ENCODE measurements at regions not wholly inside any gene's neighbourhood (a gene's known extent, or its start where the extent isn't known, plus 50 kb on each side); places are given as distances from the start of the nearest gene placed in this dataset.

DNA sequence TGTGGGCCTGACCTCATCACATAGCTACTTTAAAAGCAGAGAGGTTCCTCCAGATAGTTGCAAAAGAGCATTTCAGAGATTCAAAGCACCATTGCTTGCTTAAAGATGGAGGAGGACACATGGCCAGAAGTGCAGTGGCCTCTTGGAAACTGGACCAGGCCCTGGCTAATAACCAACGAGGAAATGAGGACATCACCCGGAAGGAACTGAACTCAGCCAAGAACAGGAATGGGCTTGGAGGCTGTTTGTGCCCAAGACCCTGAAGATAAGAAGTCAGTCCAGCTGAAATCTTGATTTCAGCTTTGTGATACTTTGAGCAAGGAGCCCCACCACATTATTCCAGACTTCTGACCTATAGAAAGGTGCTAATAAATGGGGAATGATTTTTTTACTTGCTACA lies 437.0 kb downstream of the PTPRC start:
- no peak overlapping the region for H3K27ac Mint-ChIP-seq
- H3K4me3 Mint-ChIP-seq: no peak overlapping the region
- intact Hi-C loops (cut with micrococcal nuclease): no loop called here
- no peaks in the 10 kb centered on the region for H3K9me3 ChIP-seq (ENCODE audit: control insufficient read depth in 1 of 2, low read length in 2 of 2)
- H3K27ac ChIP-seq (ENCODE audit: low read depth, low read length): no peak overlapping the region
- ChIA-PET POLR2A (ENCODE audit: partially characterized antibody) (no interaction called here), CTCF (ENCODE audit: partially characterized antibody) (no interaction called here)
- no peak overlapping the region for H3K4me3 ChIP-seq (ENCODE audit: low read length in 2 of 2)
- no peaks in the 10 kb centered on the region for H3K9me3 Mint-ChIP-seq
- H3K36me3 Mint-ChIP-seq: no peaks in the 10 kb centered on the region
- no peaks in the 10 kb centered on the region for H3K27me3 ChIP-seq (ENCODE audit: insufficient read depth, low read length)
- H3K27me3 Mint-ChIP-seq: peaks cover 0 to 2% of the 10 kb centered on the region in 2 donors
- no peak for DNase-seq
- H3K4me1 ChIP-seq (ENCODE audit: insufficient read depth, low read length): no peaks in the 10 kb centered on the region
- peaks cover 0 to 1% (median 0%) of the 10 kb centered on the region in 4 donors for H3K4me1 Mint-ChIP-seq
- H3K36me3 ChIP-seq (ENCODE audit: insufficient read depth, low read length): no peaks in the 10 kb centered on the region

DNA sequence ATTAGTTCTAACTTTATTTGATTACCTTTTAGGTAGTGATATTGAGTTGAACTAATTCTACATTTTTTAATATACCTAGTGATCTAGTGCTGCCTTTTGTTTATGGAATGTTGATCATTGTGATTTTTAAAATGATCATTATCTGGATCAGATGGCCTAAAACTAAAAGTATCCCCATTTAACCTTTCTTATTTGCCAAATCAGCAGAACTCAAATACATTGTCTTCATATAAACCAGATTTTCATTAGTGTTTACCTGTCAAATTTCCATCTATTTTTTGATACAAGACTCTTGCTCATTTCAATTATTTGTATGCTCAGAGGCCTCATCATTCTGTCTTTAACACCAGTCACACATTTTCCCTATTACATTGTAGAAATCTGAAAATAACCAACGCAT lies 441.2 kb downstream of the PTPRC start:
- H3K27ac Mint-ChIP-seq: no peak overlapping the region
- Histone ChIP-seq H3K9me3 (ENCODE audit: control insufficient read depth in 1 of 2, low read length in 2 of 2) (no peaks in the 10 kb centered on the region), H3K27me3 (ENCODE audit: insufficient read depth, low read length) (no peaks in the 10 kb centered on the region), H3K36me3 (ENCODE audit: insufficient read depth, low read length) (no peaks in the 10 kb centered on the region), H3K27ac (ENCODE audit: low read depth, low read length) (no peak overlapping the region), H3K4me1 (ENCODE audit: insufficient read depth, low read length) (no peaks in the 10 kb centered on the region), H3K4me3 (ENCODE audit: low read length in 2 of 2) (no peak overlapping the region)
- intact Hi-C loops (cut with micrococcal nuclease): no loop called here
- no peak overlapping the region for H3K4me3 Mint-ChIP-seq
- no peaks in the 10 kb centered on the region for H3K9me3 Mint-ChIP-seq
- ChIA-PET POLR2A (ENCODE audit: partially characterized antibody) (no interaction called here), CTCF (ENCODE audit: partially characterized antibody) (no interaction called here)
- H3K27me3 Mint-ChIP-seq: no peaks in the 10 kb centered on the region
- H3K4me1 Mint-ChIP-seq: peaks cover 0 to 1% (median 0%) of the 10 kb centered on the region in 4 donors
- no peaks in the 10 kb centered on the region for H3K36me3 Mint-ChIP-seq
- DNase-seq: no peak

DNA sequence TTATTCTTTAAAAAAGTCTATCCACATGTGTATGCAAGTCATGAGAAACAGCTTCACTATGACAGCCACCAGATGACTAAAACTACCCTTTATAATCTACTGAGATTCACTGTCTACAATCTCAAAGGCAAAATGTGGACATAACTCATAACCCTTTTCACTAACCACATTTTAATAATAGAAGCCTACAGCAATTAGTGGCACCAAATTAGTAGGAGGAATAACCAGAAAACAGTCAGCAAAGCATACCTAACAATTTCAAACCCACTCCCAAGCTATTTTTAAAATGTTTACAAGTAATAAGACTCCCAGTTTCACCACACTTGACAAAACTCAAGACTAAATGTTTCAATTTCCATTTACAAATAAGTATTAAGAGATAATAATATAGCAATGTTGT lies 442.9 kb downstream of the PTPRC start:
- H3K27me3 ChIP-seq (ENCODE audit: insufficient read depth, low read length): no peaks in the 10 kb centered on the region
- Mint-ChIP-seq H3K4me1 (peaks cover 0 to 3% (median 0%) of the 10 kb centered on the region in 4 donors), H3K36me3 (no peaks in the 10 kb centered on the region), H3K4me3 (no peak overlapping the region), H3K27me3 (no peaks in the 10 kb centered on the region), H3K27ac (no peak overlapping the region), H3K9me3 (no peaks in the 10 kb centered on the region)
- intact Hi-C loops (cut with micrococcal nuclease): no loop called here
- no peak overlapping the region for H3K27ac ChIP-seq (ENCODE audit: low read depth, low read length)
- DNase-seq: no peak
- H3K4me3 ChIP-seq (ENCODE audit: low read length in 2 of 2): no peak overlapping the region
- no peaks in the 10 kb centered on the region for H3K36me3 ChIP-seq (ENCODE audit: insufficient read depth, low read length)
- no peaks in the 10 kb centered on the region for H3K9me3 ChIP-seq (ENCODE audit: control insufficient read depth in 1 of 2, low read length in 2 of 2)
- CTCF ChIA-PET (ENCODE audit: partially characterized antibody): interaction anchor here (1.2 kb wide), 1 partner anchor 32 kb away, joined by 4 read pairs; no protein-coding TSS in a partner anchor
- POLR2A ChIA-PET (ENCODE audit: partially characterized antibody): no interaction called here
- H3K4me1 ChIP-seq (ENCODE audit: insufficient read depth, low read length): no peaks in the 10 kb centered on the region

DNA sequence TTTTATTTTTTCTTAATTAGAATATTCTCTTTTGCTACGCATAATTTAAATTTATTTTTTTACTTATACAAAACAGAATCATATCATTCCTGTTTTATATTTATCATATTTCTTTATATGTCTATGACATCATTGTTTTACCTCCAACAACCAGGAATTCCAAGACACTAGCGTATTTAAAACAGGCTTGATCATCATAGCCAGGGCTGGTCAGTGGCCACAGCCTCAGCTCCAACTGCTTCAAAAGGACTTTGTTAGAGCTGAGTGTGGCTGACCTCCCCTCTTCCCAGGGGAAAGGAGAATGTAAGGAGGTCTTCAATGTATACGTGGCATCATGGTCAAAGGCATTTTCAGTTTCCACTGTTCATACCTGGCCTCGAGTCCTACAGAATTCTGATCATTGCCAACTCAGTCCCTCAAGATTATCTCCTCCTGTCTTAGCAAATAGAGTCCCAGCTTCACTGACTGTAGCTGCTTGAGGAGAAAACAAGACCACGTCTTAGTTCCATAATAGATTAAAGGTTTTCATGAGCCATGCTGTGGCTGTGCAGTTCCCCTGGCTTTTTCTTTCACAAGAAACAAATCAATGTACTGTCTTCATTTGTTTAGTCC lies 444.0 kb downstream of the PTPRC start:
- no peak overlapping the region for H3K4me3 Mint-ChIP-seq
- H3K36me3 ChIP-seq (ENCODE audit: insufficient read depth, low read length): no peaks in the 10 kb centered on the region
- no peaks in the 10 kb centered on the region for H3K9me3 ChIP-seq (ENCODE audit: control insufficient read depth in 1 of 2, low read length in 2 of 2)
- ChIA-PET CTCF (ENCODE audit: partially characterized antibody) (no interaction called here), POLR2A (ENCODE audit: partially characterized antibody) (no interaction called here)
- H3K4me3 ChIP-seq (ENCODE audit: low read length in 2 of 2): no peak overlapping the region
- no peaks in the 10 kb centered on the region for H3K27me3 Mint-ChIP-seq
- H3K27me3 ChIP-seq (ENCODE audit: insufficient read depth, low read length): no peaks in the 10 kb centered on the region
- no peak overlapping the region for H3K27ac ChIP-seq (ENCODE audit: low read depth, low read length)
- no peaks in the 10 kb centered on the region for H3K9me3 Mint-ChIP-seq
- intact Hi-C loops (cut with micrococcal nuclease): no loop called here
- H3K27ac Mint-ChIP-seq: no peak overlapping the region
- H3K4me1 ChIP-seq (ENCODE audit: insufficient read depth, low read length): no peaks in the 10 kb centered on the region
- no peaks in the 10 kb centered on the region for H3K36me3 Mint-ChIP-seq
- no peak for DNase-seq
- peaks cover 0 to 3% (median under 1%) of the 10 kb centered on the region in 4 donors for H3K4me1 Mint-ChIP-seq

- H3K27ac ChIP-seq (ENCODE audit: low read depth, low read length): no peak overlapping the region
- ChIA-PET POLR2A (ENCODE audit: partially characterized antibody) (no interaction called here), CTCF (ENCODE audit: partially characterized antibody) (no interaction called here)
- intact Hi-C loops (cut with micrococcal nuclease): no loop called here
- H3K27ac Mint-ChIP-seq: no peak overlapping the region
- no peaks in the 10 kb centered on the region for H3K36me3 Mint-ChIP-seq
- no peaks in the 10 kb centered on the region for H3K27me3 Mint-ChIP-seq
- DNase-seq: no peak
- H3K4me3 Mint-ChIP-seq: no peak overlapping the region
- H3K4me3 ChIP-seq (ENCODE audit: low read length in 2 of 2): no peak overlapping the region
- H3K4me1 Mint-ChIP-seq: peaks cover 0 to 3% (median under 1%) of the 10 kb centered on the region in 4 donors
- no peaks in the 10 kb centered on the region for H3K9me3 Mint-ChIP-seq
- peaks cover under 1% of the 10 kb centered on the region for H3K4me1 ChIP-seq (ENCODE audit: insufficient read depth, low read length)
- H3K9me3 ChIP-seq (ENCODE audit: control insufficient read depth in 1 of 2, low read length in 2 of 2): no peaks in the 10 kb centered on the region
- no peaks in the 10 kb centered on the region for H3K27me3 ChIP-seq (ENCODE audit: insufficient read depth, low read length)
- H3K36me3 ChIP-seq (ENCODE audit: insufficient read depth, low read length): no peaks in the 10 kb centered on the region
These were observed 444.8 kb downstream of the PTPRC start for GRCh38 chr1:199083680-199084079.

- H3K27ac Mint-ChIP-seq: no peak overlapping the region
- Histone ChIP-seq H3K36me3 (ENCODE audit: insufficient read depth, low read length) (no peaks in the 10 kb centered on the region), H3K4me3 (ENCODE audit: low read length in 2 of 2) (no peak overlapping the region), H3K4me1 (ENCODE audit: insufficient read depth, low read length) (peaks cover 7% of the 10 kb centered on the region), H3K27ac (ENCODE audit: low read depth, low read length) (no peak overlapping the region), H3K27me3 (ENCODE audit: insufficient read depth, low read length) (no peaks in the 10 kb centered on the region), H3K9me3 (ENCODE audit: control insufficient read depth in 1 of 2, low read length in 2 of 2) (no peaks in the 10 kb centered on the region)
- no peak overlapping the region for H3K4me3 Mint-ChIP-seq
- DNase-seq: no peak
- no peaks in the 10 kb centered on the region for H3K9me3 Mint-ChIP-seq
- POLR2A ChIA-PET (ENCODE audit: partially characterized antibody): no interaction called here
- CTCF ChIA-PET (ENCODE audit: partially characterized antibody): interaction anchor here (1.1 kb wide), 1 partner anchor 11 kb away, joined by 5 read pairs; no protein-coding TSS in a partner anchor
- intact Hi-C loops (cut with micrococcal nuclease): no loop called here
- peaks cover 5 to 8% (median 6%) of the 10 kb centered on the region in 4 donors for H3K4me1 Mint-ChIP-seq
- H3K36me3 Mint-ChIP-seq: no peaks in the 10 kb centered on the region
- no peaks in the 10 kb centered on the region for H3K27me3 Mint-ChIP-seq
These were observed 445.5 kb downstream of the PTPRC start for GRCh38 chr1:199084293-199084692.

- H3K27ac ChIP-seq (ENCODE audit: low read depth, low read length): no peak overlapping the region
- H3K36me3 Mint-ChIP-seq: no peaks in the 10 kb centered on the region
- ChIA-PET CTCF (ENCODE audit: partially characterized antibody) (no interaction called here), POLR2A (ENCODE audit: partially characterized antibody) (no interaction called here)
- H3K27ac Mint-ChIP-seq: no peak overlapping the region
- H3K9me3 ChIP-seq (ENCODE audit: control insufficient read depth in 1 of 2, low read length in 2 of 2): no peaks in the 10 kb centered on the region
- no peaks in the 10 kb centered on the region for H3K27me3 Mint-ChIP-seq
- no peaks in the 10 kb centered on the region for H3K9me3 Mint-ChIP-seq
- DNase-seq: no peak
- no peaks in the 10 kb centered on the region for H3K27me3 ChIP-seq (ENCODE audit: insufficient read depth, low read length)
- H3K4me3 Mint-ChIP-seq: no peak overlapping the region
- H3K4me3 ChIP-seq (ENCODE audit: low read length in 2 of 2): no peak overlapping the region
- H3K36me3 ChIP-seq (ENCODE audit: insufficient read depth, low read length): no peaks in the 10 kb centered on the region
- peaks cover 13 to 19% (median 17%) of the 10 kb centered on the region in 4 donors for H3K4me1 Mint-ChIP-seq
- intact Hi-C loops (cut with micrococcal nuclease): no loop called here
- peaks cover 21% of the 10 kb centered on the region for H3K4me1 ChIP-seq (ENCODE audit: insufficient read depth, low read length)
These were observed 447.1 kb downstream of the PTPRC start for GRCh38 chr1:199085903-199086302.

GRCh38 chr1:199087144-199087543 lies 448.3 kb downstream of the PTPRC start:
- no peaks in the 10 kb centered on the region for H3K9me3 Mint-ChIP-seq
- H3K9me3 ChIP-seq (ENCODE audit: control insufficient read depth in 1 of 2, low read length in 2 of 2): no peaks in the 10 kb centered on the region
- H3K4me3 ChIP-seq (ENCODE audit: low read length in 2 of 2): no peak overlapping the region
- no peaks in the 10 kb centered on the region for H3K36me3 Mint-ChIP-seq
- peaks cover 13 to 19% (median 18%) of the 10 kb centered on the region in 4 donors for H3K4me1 Mint-ChIP-seq
- H3K4me3 Mint-ChIP-seq: no peak overlapping the region
- peaks cover 22% of the 10 kb centered on the region for H3K4me1 ChIP-seq (ENCODE audit: insufficient read depth, low read length)
- ChIA-PET CTCF (ENCODE audit: partially characterized antibody) (no interaction called here), POLR2A (ENCODE audit: partially characterized antibody) (no interaction called here)
- no peaks in the 10 kb centered on the region for H3K27me3 ChIP-seq (ENCODE audit: insufficient read depth, low read length)
- H3K27me3 Mint-ChIP-seq: no peaks in the 10 kb centered on the region
- intact Hi-C loops (cut with micrococcal nuclease): no loop called here
- H3K27ac Mint-ChIP-seq: no peak overlapping the region
- no peak overlapping the region for H3K27ac ChIP-seq (ENCODE audit: low read depth, low read length)
- no peaks in the 10 kb centered on the region for H3K36me3 ChIP-seq (ENCODE audit: insufficient read depth, low read length)
- DNase-seq: no peak
